ENCODE measurements at regions not wholly inside any gene's neighbourhood (a gene's known extent, or its start where the extent isn't known, plus 50 kb on each side); places are given as distances from the start of the nearest gene placed in this dataset.

- no peak for TF ChIP-seq JUN (IDR thresholded peaks at IDR 0.05; ENCODE audit: low read depth, low read length)
- no peak for TF ChIP-seq KDM1A (IDR thresholded peaks at IDR 0.05; ENCODE audit: borderline replicate concordance, low read length)
- TF ChIP-seq FOSL1 (IDR thresholded peaks at IDR 0.05; ENCODE audit: insufficient read depth, low read depth, low read length) = no peak
- TF ChIP-seq, protein P1, sequence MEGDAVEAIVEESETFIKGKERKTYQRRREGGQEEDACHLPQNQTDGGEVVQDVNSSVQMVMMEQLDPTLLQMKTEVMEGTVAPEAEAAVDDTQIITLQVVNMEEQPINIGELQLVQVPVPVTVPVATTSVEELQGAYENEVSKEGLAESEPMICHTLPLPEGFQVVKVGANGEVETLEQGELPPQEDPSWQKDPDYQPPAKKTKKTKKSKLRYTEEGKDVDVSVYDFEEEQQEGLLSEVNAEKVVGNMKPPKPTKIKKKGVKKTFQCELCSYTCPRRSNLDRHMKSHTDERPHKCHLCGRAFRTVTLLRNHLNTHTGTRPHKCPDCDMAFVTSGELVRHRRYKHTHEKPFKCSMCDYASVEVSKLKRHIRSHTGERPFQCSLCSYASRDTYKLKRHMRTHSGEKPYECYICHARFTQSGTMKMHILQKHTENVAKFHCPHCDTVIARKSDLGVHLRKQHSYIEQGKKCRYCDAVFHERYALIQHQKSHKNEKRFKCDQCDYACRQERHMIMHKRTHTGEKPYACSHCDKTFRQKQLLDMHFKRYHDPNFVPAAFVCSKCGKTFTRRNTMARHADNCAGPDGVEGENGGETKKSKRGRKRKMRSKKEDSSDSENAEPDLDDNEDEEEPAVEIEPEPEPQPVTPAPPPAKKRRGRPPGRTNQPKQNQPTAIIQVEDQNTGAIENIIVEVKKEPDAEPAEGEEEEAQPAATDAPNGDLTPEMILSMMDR (IDR thresholded peaks at IDR 0.05; ENCODE audit: control extremely low read depth in 1 of 3, insufficient read depth in 1 of 3, low read depth in 1 of 3, low read length in 3 of 3) = no peak
- no peak for TF ChIP-seq TAF7 (optimal IDR thresholded peaks at IDR 0.05; ENCODE audit: borderline replicate concordance, low read depth, low read length)
- TF ChIP-seq TAF1 (IDR thresholded peaks at IDR 0.05; ENCODE audit: low read depth, low read length) = no peak
- no peak for TF ChIP-seq POLR2AphosphoS5 (IDR thresholded peaks at IDR 0.05; ENCODE audit: low read depth, low read length)
- no peak for TF ChIP-seq POLR2A (IDR thresholded peaks at IDR 0.05; ENCODE audit: control extremely low read depth in 1 of 2, low read depth in 2 of 2, low read length in 2 of 2)
- no peak for TF ChIP-seq YY1 (IDR thresholded peaks at IDR 0.05; ENCODE audit: low read depth, low read length)
- no peak for TF ChIP-seq NANOG (IDR thresholded peaks at IDR 0.05; ENCODE audit: insufficient read depth, low read depth, low read length, poor library complexity, severe bottlenecking)
- TF ChIP-seq ZNF274 (IDR thresholded peaks at IDR 0.05; ENCODE audit: borderline replicate concordance, extremely low read depth, low read length) = no peak
- no peak for TF ChIP-seq EZH2 (IDR thresholded peaks at IDR 0.05; ENCODE audit: low read depth, low read length, severe bottlenecking)
These were observed 415.3 kb upstream of the SEMA3D start for GRCh38 chr7:85602196-85602595.

Measured in H1 (cell line).